Adrenal gland (tissue), 5 donors: ENCODE measurements at regions not wholly inside any gene's neighbourhood (a gene's known extent, or its start where the extent isn't known, plus 50 kb on each side); places are given as distances from the start of the nearest gene placed in this dataset.

Experiments used
- POLR2A ChIP-seq, 2 donors: fragments of 450-650 bp; IDR thresholded peaks; one replicate each; pipeline ENCODE4 v1.6.1; 2017; ENCODE audit warnings: antibody characterized with exemption in 2 of 2, mild to moderate bottlenecking in 2 of 2, moderate library complexity in 1 of 2
- TF ChIP-seq, protein P1 (sequence below), 6 experiments: fragments of 450-650 bp in 4 of 6; fragments of 200-600 bp in 2 of 6; sonication (generic) in 1 of 6; IDR thresholded peaks; 1 replicate in 5 of 6; 2 replicates in 1 of 6; pipeline versions ENCODE4 v1.5.1 to v1.8.0; 2016 to 2021; ENCODE audit warnings: antibody characterized with exemption in 6 of 6, mild to moderate bottlenecking in 2 of 6, moderate library complexity in 1 of 6
- donor health status: DM: no; HTN: no; CAD: no.

DNA sequence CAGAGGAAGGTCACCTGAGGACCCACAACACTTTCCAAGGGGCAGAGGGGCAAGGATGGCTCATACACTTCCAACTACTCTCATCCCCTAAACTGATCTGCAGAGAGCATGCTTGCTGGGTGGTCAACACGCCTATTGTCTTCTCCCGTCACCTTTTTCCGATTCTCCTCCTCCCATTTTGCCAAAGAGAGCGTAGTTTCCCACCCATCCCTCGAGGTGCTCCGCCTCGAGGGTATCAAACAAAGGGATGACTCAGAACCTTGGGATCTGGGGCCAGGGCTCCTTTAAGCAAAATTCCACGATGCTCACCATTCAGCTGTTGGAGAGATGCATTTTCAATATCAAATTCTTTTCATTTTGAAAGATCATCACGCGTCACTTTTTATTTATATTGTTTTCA is 507.5 kb upstream of the SULF2 start:
- TF ChIP-seq, protein P1, sequence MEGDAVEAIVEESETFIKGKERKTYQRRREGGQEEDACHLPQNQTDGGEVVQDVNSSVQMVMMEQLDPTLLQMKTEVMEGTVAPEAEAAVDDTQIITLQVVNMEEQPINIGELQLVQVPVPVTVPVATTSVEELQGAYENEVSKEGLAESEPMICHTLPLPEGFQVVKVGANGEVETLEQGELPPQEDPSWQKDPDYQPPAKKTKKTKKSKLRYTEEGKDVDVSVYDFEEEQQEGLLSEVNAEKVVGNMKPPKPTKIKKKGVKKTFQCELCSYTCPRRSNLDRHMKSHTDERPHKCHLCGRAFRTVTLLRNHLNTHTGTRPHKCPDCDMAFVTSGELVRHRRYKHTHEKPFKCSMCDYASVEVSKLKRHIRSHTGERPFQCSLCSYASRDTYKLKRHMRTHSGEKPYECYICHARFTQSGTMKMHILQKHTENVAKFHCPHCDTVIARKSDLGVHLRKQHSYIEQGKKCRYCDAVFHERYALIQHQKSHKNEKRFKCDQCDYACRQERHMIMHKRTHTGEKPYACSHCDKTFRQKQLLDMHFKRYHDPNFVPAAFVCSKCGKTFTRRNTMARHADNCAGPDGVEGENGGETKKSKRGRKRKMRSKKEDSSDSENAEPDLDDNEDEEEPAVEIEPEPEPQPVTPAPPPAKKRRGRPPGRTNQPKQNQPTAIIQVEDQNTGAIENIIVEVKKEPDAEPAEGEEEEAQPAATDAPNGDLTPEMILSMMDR (IDR thresholded peaks at IDR 0.05), result no peak
- no peak for TF ChIP-seq POLR2A (IDR thresholded peaks at IDR 0.05)
